HCT116 (cell line): ENCODE measurements at regions not wholly inside any gene's neighbourhood (a gene's known extent, or its start where the extent isn't known, plus 50 kb on each side); places are given as distances from the start of the nearest gene placed in this dataset.
A peak's percentile ranks its signal among the peaks of the same experiment; 100 is the strongest.

Source experiments
- ATAC-seq: fragments of 200-7000 bp; cut with Tn5 transposase; 2 replicates; pipeline ENCODE4 v1.9.1; 2020; ENCODE audit warnings: mild to moderate bottlenecking, moderate library complexity
- BruUV-seq: library from RNA; stranded (reverse); fragments of 400-500 nt; replicated peaks from 2 replicates; lab custom pipeline; 2021; lab: Mats Ljungman, UMichigan
- CTCF ChIA-PET: fragments of 300-600 bp; sonication (Branson Sonifier 250); formaldehyde crosslinking; loops from one replicate; lab custom pipeline; 2021; ENCODE audit warnings: antibody characterized with exemption; lab: Charles Lee
- POLR2A ChIA-PET: fragments of 300-600, 350-600 bp; sonication (Branson Sonifier 250); formaldehyde crosslinking; loops from one replicate; lab custom pipeline; 2021; ENCODE audit warnings: antibody characterized with exemption; lab: Charles Lee
- RAD21 ChIA-PET, 2 experiments: fragments of 300-600 bp; sonication (Branson Sonifier 250); formaldehyde crosslinking; loops; one replicate each; lab custom pipeline; 2023; ENCODE audit warnings: low total read pairs in 2 of 2; ENCODE audit not compliant: uncharacterized antibody in 2 of 2, unreplicated experiment in 2 of 2, low non-redundant PET in 1 of 2; lab: Charles Lee
- DNase-seq: peaks from one replicate; pipeline ENCODE4 v3.0.0-alpha.2; 2010; ENCODE audit warnings: low read depth, low spot score
- H2AFZ ChIP-seq: fragments of 200-600 bp; shearing (Covaris generic), sonication (generic); 2 replicates; pipeline ENCODE4 v1.6.1; 2017; ENCODE audit warnings: low read depth, mixed run types, mixed read lengths, antibody characterized with exemption, low read length; ENCODE audit not compliant: poor library complexity, severe bottlenecking
- H3K27ac ChIP-seq: 2 replicates; pipeline ENCODE4 v1.5.1; 2012; ENCODE audit warnings: low read depth, low read length
- H3K27me3 ChIP-seq: fragments of 200-600 bp; sonication (generic); 2 replicates; pipeline ENCODE4 v1.6.1; 2016; ENCODE audit warnings: mixed run types, low read length, mixed read lengths; ENCODE audit not compliant: insufficient read depth
- H3K36me3 ChIP-seq, 2 experiments: fragments of 200-500 bp in 1 of 2; fragments of 200-600 bp in 1 of 2; sonication (Bioruptor generic) in 1 of 2; sonication (generic) in 1 of 2; 2 replicates each; pipeline versions ENCODE4 v1.5.1 to v1.6.1; 2014 to 2016; ENCODE audit warnings: low read length in 2 of 2, inconsistent platforms in 1 of 2, mixed read lengths in 1 of 2, mixed run types in 1 of 2; ENCODE audit not compliant: insufficient read depth in 2 of 2, control insufficient read depth in 1 of 2
- H3K4me1 ChIP-seq, 2 experiments: fragments of 200-600 bp in 1 of 2; sonication (generic) in 1 of 2; 2 replicates each; pipeline versions ENCODE4 v1.5.1 to v1.6.1; 2012 to 2017; ENCODE audit warnings: low read length in 2 of 2, inconsistent platforms in 1 of 2, mild to moderate bottlenecking in 1 of 2, mixed read lengths in 1 of 2, mixed run types in 1 of 2, moderate library complexity in 1 of 2; ENCODE audit not compliant: insufficient read depth in 2 of 2, control insufficient read depth in 1 of 2
- H3K4me2 ChIP-seq: fragments of 200-600 bp; sonication (generic); 2 replicates; pipeline ENCODE4 v1.6.1; 2017; ENCODE audit warnings: mixed run types, low read length, mixed read lengths
- H3K4me3 ChIP-seq, 2 experiments: fragments of 200-600 bp in 1 of 2; sonication (generic) in 1 of 2; replicated peaks in 1 of 2; 2 replicates each; pipeline ENCODE4 v1.5.1; 2011 to 2016; ENCODE audit warnings: low read length in 2 of 2, control low read depth in 1 of 2, low read depth in 1 of 2, mild to moderate bottlenecking in 1 of 2, mixed read lengths in 1 of 2, mixed run types in 1 of 2
- H3K79me2 ChIP-seq: fragments of 200-600 bp; sonication (generic); 2 replicates; pipeline ENCODE4 v1.6.1; 2017; ENCODE audit warnings: mild to moderate bottlenecking, mixed run types, low read length, moderate library complexity, mixed read lengths; ENCODE audit not compliant: insufficient read depth
- H3K9ac ChIP-seq: fragments of 200-600 bp; sonication (generic); 2 replicates; pipeline ENCODE4 v1.6.1; 2016; ENCODE audit warnings: low read length, mixed read lengths
- H3K9me2 ChIP-seq: fragments of 200-600 bp; sonication (generic), shearing (Covaris generic); 2 replicates; pipeline ENCODE4 v1.6.1; 2017; ENCODE audit warnings: mixed run types, mild to moderate bottlenecking, moderate library complexity; ENCODE audit not compliant: insufficient read depth
- H3K9me3 ChIP-seq, 2 experiments: fragments of 200-500 bp in 1 of 2; fragments of 200-600 bp in 1 of 2; sonication (Bioruptor generic) in 1 of 2; sonication (generic) in 1 of 2; 2 replicates each; pipeline ENCODE4 v1.6.1; 2014 to 2017; ENCODE audit warnings: low read length in 2 of 2, mixed read lengths in 2 of 2, inconsistent platforms in 1 of 2, low read depth in 1 of 2, mild to moderate bottlenecking in 1 of 2, mixed run types in 1 of 2, moderate library complexity in 1 of 2; ENCODE audit not compliant: control insufficient read depth in 1 of 2, insufficient read depth in 1 of 2
- H4K20me1 ChIP-seq: fragments of 200-600 bp; sonication (generic), shearing (Covaris generic); 2 replicates; pipeline ENCODE4 v1.6.1; 2017; ENCODE audit warnings: mixed run types, mild to moderate bottlenecking, moderate library complexity; ENCODE audit not compliant: insufficient read depth
- CEBPB ChIP-seq: IDR thresholded peaks from 2 replicates; pipeline ENCODE4 v1.6.1; 2012; ENCODE audit warnings: low read depth
- EGR1 ChIP-seq: IDR thresholded peaks from 2 replicates; pipeline ENCODE4 v1.6.1; 2012; ENCODE audit warnings: low read depth
- ELF1 ChIP-seq: IDR thresholded peaks from 2 replicates; pipeline ENCODE4 v1.6.1; 2012; ENCODE audit warnings: low read depth, borderline replicate concordance
- EZH2 ChIP-seq: fragments of 200-600 bp; sonication (generic); IDR thresholded peaks from 2 replicates; pipeline ENCODE4 v1.6.1; 2017; ENCODE audit warnings: antibody characterized with exemption, mixed run types
- FOSL1 ChIP-seq: IDR thresholded peaks from 2 replicates; pipeline ENCODE4 v1.6.1; 2012; ENCODE audit warnings: low read depth
- JUND ChIP-seq: IDR thresholded peaks from 2 replicates; pipeline ENCODE4 v1.6.1; 2012
- POLR2AphosphoS5 ChIP-seq: IDR thresholded peaks from 2 replicates; pipeline ENCODE4 v1.6.1; 2011; ENCODE audit warnings: mild to moderate bottlenecking, low read depth, low read length, moderate library complexity
- RAD21 ChIP-seq: IDR thresholded peaks from 2 replicates; pipeline ENCODE4 v1.6.1; 2012; ENCODE audit warnings: low read depth, mild to moderate bottlenecking
- SIN3A ChIP-seq: IDR thresholded peaks from 2 replicates; pipeline ENCODE4 v1.6.1; 2012; ENCODE audit warnings: low read depth
- SP1 ChIP-seq: IDR thresholded peaks from 2 replicates; pipeline ENCODE4 v1.6.1; 2012; ENCODE audit warnings: low read depth
- SRF ChIP-seq: IDR thresholded peaks from 2 replicates; pipeline ENCODE4 v1.6.1; 2012; ENCODE audit warnings: low read depth
- TCF7L2 ChIP-seq: IDR thresholded peaks from 2 replicates; pipeline ENCODE4 v1.7.0; 2011; ENCODE audit warnings: borderline replicate concordance, inconsistent platforms; ENCODE audit not compliant: insufficient read depth, insufficient read length; ENCODE audit errors: extremely low read depth
- YY1 ChIP-seq: IDR thresholded peaks from 2 replicates; pipeline ENCODE4 v1.6.1; 2011; ENCODE audit warnings: low read length, low read depth, moderate library complexity, mild to moderate bottlenecking; ENCODE audit not compliant: insufficient replicate concordance; ENCODE audit errors: extremely low read depth
- ZFX ChIP-seq: fragments of 450-650 bp; IDR thresholded peaks from 2 replicates; pipeline ENCODE4 v1.6.1; 2017
- ZNF274 ChIP-seq: fragments of 200-500 bp; sonication (Bioruptor generic); IDR thresholded peaks from 2 replicates; pipeline ENCODE4 v1.6.1; 2014; ENCODE audit warnings: mild to moderate bottlenecking, low read depth, low read length, inconsistent platforms
- intact Hi-C: fragments of 100-400 bp; cut with micrococcal nuclease; formaldehyde crosslinking; loops from 2 replicates; pipeline ENCODE4 v1.10.0; 2022
- TF ChIP-seq, protein P1 (sequence below), 3 experiments: fragments of 200-600 bp in 1 of 3; sonication (generic) in 1 of 3; IDR thresholded peaks in 2 of 3; conservative IDR thresholded peaks in 1 of 3; 2 replicates each; pipeline ENCODE4 v1.5.1; 2012 to 2017; ENCODE audit warnings: low read depth in 2 of 3, low read length in 2 of 3, antibody characterized with exemption in 1 of 3, borderline replicate concordance in 1 of 3, control low read depth in 1 of 3, mild to moderate bottlenecking in 1 of 3, mixed read lengths in 1 of 3, mixed run types in 1 of 3, moderate library complexity in 1 of 3; ENCODE audit not compliant: insufficient read depth in 1 of 3
- TF ChIP-seq, protein P2 (sequence below): IDR thresholded peaks from 2 replicates; pipeline ENCODE4 v1.6.1; 2012
- TF ChIP-seq, protein P3 (sequence below): IDR thresholded peaks from 2 replicates; pipeline ENCODE4 v1.6.1; 2011; ENCODE audit warnings: mild to moderate bottlenecking, low read length, moderate library complexity; ENCODE audit not compliant: insufficient replicate concordance; ENCODE audit errors: extremely low read depth
- TF ChIP-seq, protein P4 (sequence below): IDR thresholded peaks from 2 replicates; pipeline ENCODE4 v1.6.1; 2012; ENCODE audit warnings: low read depth
- TF ChIP-seq, protein P5 (sequence below): IDR thresholded peaks from 2 replicates; pipeline ENCODE4 v1.6.1; 2012

DNA sequence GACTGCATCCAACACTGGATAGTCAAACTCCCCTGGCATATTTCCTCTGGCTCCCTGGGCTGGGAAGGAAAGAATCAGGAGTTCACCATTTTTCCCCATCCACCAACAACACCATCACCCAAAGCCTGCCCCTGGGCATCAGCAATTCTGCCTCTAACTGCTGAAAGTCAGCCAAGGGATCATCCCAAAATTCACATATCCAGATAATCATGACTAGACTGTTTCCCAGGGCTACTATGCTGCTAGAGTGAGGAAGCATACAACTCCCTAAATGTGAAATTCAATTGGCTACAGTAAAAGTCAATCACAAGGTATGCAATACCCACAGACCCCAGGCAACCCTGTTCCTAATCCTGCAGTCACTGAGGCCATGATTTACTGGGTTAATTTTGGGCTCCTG is 230.6 kb downstream of the C16orf95 start:
- no peak overlapping the region for H3K4me3 ChIP-seq
- TF ChIP-seq JUND (no peak), FOSL1 (no peak), TCF7L2 (no peak), ZNF274 (no peak), SIN3A (no peak), CEBPB (no peak), RAD21 (no peak), ZFX (no peak), EGR1 (no peak), SRF (no peak), SP1 (no peak), YY1 (no peak), ELF1 (no peak), POLR2AphosphoS5 (no peak), EZH2 (no peak)
- TF ChIP-seq, protein P1, sequence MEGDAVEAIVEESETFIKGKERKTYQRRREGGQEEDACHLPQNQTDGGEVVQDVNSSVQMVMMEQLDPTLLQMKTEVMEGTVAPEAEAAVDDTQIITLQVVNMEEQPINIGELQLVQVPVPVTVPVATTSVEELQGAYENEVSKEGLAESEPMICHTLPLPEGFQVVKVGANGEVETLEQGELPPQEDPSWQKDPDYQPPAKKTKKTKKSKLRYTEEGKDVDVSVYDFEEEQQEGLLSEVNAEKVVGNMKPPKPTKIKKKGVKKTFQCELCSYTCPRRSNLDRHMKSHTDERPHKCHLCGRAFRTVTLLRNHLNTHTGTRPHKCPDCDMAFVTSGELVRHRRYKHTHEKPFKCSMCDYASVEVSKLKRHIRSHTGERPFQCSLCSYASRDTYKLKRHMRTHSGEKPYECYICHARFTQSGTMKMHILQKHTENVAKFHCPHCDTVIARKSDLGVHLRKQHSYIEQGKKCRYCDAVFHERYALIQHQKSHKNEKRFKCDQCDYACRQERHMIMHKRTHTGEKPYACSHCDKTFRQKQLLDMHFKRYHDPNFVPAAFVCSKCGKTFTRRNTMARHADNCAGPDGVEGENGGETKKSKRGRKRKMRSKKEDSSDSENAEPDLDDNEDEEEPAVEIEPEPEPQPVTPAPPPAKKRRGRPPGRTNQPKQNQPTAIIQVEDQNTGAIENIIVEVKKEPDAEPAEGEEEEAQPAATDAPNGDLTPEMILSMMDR (IDR thresholded peaks at IDR 0.05 in 2 of 3, conservative IDR thresholded peaks at IDR 0.05 in 1 of 3; ENCODE audit: borderline replicate concordance in 1 of 3, insufficient read depth in 1 of 3, low read depth in 2 of 3, low read length in 2 of 3), result no peak
- TF ChIP-seq, protein P2, sequence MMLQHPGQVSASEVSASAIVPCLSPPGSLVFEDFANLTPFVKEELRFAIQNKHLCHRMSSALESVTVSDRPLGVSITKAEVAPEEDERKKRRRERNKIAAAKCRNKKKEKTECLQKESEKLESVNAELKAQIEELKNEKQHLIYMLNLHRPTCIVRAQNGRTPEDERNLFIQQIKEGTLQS, result no peak
- TF ChIP-seq, protein P3, sequence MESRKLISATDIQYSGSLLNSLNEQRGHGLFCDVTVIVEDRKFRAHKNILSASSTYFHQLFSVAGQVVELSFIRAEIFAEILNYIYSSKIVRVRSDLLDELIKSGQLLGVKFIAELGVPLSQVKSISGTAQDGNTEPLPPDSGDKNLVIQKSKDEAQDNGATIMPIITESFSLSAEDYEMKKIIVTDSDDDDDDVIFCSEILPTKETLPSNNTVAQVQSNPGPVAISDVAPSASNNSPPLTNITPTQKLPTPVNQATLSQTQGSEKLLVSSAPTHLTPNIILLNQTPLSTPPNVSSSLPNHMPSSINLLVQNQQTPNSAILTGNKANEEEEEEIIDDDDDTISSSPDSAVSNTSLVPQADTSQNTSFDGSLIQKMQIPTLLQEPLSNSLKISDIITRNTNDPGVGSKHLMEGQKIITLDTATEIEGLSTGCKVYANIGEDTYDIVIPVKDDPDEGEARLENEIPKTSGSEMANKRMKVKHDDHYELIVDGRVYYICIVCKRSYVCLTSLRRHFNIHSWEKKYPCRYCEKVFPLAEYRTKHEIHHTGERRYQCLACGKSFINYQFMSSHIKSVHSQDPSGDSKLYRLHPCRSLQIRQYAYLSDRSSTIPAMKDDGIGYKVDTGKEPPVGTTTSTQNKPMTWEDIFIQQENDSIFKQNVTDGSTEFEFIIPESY, result no peak
- TF ChIP-seq, protein P4, sequence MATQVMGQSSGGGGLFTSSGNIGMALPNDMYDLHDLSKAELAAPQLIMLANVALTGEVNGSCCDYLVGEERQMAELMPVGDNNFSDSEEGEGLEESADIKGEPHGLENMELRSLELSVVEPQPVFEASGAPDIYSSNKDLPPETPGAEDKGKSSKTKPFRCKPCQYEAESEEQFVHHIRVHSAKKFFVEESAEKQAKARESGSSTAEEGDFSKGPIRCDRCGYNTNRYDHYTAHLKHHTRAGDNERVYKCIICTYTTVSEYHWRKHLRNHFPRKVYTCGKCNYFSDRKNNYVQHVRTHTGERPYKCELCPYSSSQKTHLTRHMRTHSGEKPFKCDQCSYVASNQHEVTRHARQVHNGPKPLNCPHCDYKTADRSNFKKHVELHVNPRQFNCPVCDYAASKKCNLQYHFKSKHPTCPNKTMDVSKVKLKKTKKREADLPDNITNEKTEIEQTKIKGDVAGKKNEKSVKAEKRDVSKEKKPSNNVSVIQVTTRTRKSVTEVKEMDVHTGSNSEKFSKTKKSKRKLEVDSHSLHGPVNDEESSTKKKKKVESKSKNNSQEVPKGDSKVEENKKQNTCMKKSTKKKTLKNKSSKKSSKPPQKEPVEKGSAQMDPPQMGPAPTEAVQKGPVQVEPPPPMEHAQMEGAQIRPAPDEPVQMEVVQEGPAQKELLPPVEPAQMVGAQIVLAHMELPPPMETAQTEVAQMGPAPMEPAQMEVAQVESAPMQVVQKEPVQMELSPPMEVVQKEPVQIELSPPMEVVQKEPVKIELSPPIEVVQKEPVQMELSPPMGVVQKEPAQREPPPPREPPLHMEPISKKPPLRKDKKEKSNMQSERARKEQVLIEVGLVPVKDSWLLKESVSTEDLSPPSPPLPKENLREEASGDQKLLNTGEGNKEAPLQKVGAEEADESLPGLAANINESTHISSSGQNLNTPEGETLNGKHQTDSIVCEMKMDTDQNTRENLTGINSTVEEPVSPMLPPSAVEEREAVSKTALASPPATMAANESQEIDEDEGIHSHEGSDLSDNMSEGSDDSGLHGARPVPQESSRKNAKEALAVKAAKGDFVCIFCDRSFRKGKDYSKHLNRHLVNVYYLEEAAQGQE, result no peak
- TF ChIP-seq, protein P5, sequence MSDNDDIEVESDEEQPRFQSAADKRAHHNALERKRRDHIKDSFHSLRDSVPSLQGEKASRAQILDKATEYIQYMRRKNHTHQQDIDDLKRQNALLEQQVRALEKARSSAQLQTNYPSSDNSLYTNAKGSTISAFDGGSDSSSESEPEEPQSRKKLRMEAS, result no peak
- TF ChIP-seq, all 23 proteins: peak for 0
- Histone ChIP-seq H3K9me3 (peaks cover 5 to 8% of the 10 kb centered on the region in 2 experiments; a peak in 2 of 4 replicates), H4K20me1 (no peaks in the 10 kb centered on the region), H3K4me2 (no peak overlapping the region), H3K79me2 (no peaks in the 10 kb centered on the region), H3K36me3 (no peaks in the 10 kb centered on the region), H3K4me1 (no peaks in the 10 kb centered on the region), H3K9me2 (no peaks in the 10 kb centered on the region), H3K27me3 (no peaks in the 10 kb centered on the region), H2AFZ (no peak overlapping the region), H3K27ac (no peak overlapping the region), H3K9ac (no peak overlapping the region)
- POLR2A ChIA-PET, result no interaction called here
- CTCF ChIA-PET, result no interaction called here
- intact Hi-C loops, result no loop called here
- no TSS peak for BruUV-seq
- DNase-seq (peak; percentile 7), ATAC-seq (no peak)
- RAD21 ChIA-PET, result no interaction called here
